B cell (primary cell): ENCODE measurements at regions not wholly inside any gene's neighbourhood (a gene's known extent, or its start where the extent isn't known, plus 50 kb on each side); places are given as distances from the start of the nearest gene placed in this dataset.
"Not testable (repeated sequence)": the region's sequence is repeated elsewhere in the genome, so short reads cannot be mapped to it uniquely, and the experiment has no call there.

ENCODE experiments used
- ATAC-seq: fragments of 200-7000 bp; cut with Tn5 transposase; one replicate; pipeline ENCODE4 v1.10.0; 2021; ENCODE audit warnings: low read depth, mild to moderate bottlenecking, moderate number of reproducible peaks, moderate library complexity
- CTCF ChIA-PET: fragments of 350-600 bp; sonication (Branson Sonifier 250); formaldehyde crosslinking; loops from one replicate; lab custom pipeline; 2021; ENCODE audit warnings: antibody characterized with exemption, inconsistent platforms; lab: Charles Lee
- POLR2A ChIA-PET: fragments of 350-600 bp; sonication (Branson Sonifier 250); formaldehyde crosslinking; loops from one replicate; lab custom pipeline; 2021; ENCODE audit warnings: antibody characterized with exemption; lab: Charles Lee
- DNase-seq: peaks from one replicate; pipeline ENCODE4 v3.0.0; 2013
- H2AFZ ChIP-seq: 2 replicates; pipeline ENCODE4 v1.6.1; 2012; ENCODE audit warnings: mild to moderate bottlenecking, low read depth, low read length; ENCODE audit not compliant: insufficient read depth, poor library complexity, severe bottlenecking
- H3K27ac ChIP-seq, 2 donors: 1 replicate in 1 of 2; 2 replicates in 1 of 2; pipeline ENCODE4 v1.5.1; 2012 to 2013; ENCODE audit warnings: low read length in 2 of 2, mild to moderate bottlenecking in 2 of 2, moderate library complexity in 1 of 2
- H3K27me3 ChIP-seq, 4 experiments: fragments of 200-600 bp in 1 of 4; sonication (generic) in 1 of 4; replicated peaks in 1 of 4; 1 replicate in 2 of 4; 2 replicates in 2 of 4; pipeline versions ENCODE4 v1.6.1 to v1.7.0; 2013 to 2016; ENCODE audit warnings: low read length in 3 of 4, mild to moderate bottlenecking in 2 of 4, mixed read lengths in 1 of 4, moderate library complexity in 1 of 4; ENCODE audit not compliant: insufficient read depth in 4 of 4, control insufficient read depth in 3 of 4; ENCODE audit errors: control extremely low read depth in 1 of 4
- H3K36me3 ChIP-seq, 2 experiments: replicated peaks in 1 of 2; 1 replicate in 1 of 2; 2 replicates in 1 of 2; pipeline versions ENCODE4 v1.6.1 to v1.7.1; 2013; ENCODE audit warnings: low read length in 1 of 2; ENCODE audit not compliant: insufficient read depth in 2 of 2, control insufficient read depth in 1 of 2; ENCODE audit errors: control extremely low read depth in 1 of 2, extremely low read depth in 1 of 2
- H3K4me1 ChIP-seq, 2 donors: fragments of 200-600 bp in 1 of 2; sonication (generic) in 1 of 2; 1 replicate in 1 of 2; 2 replicates in 1 of 2; pipeline versions ENCODE4 v1.5.1 to v1.6.1; 2013 to 2017; ENCODE audit warnings: low read length in 2 of 2; ENCODE audit not compliant: control insufficient read depth in 2 of 2, insufficient read depth in 2 of 2
- H3K4me2 ChIP-seq: replicated peaks from 2 replicates; pipeline ENCODE3; 2012; ENCODE audit warnings: mild to moderate bottlenecking, low read depth, low read length; ENCODE audit not compliant: poor library complexity, severe bottlenecking
- H3K4me3 ChIP-seq, 5 experiments: fragments of 200-600 bp in 1 of 5; sonication (generic) in 1 of 5; 1 replicate in 3 of 5; 2 replicates in 2 of 5; pipeline versions ENCODE4 v1.5.1 to v1.7.0; 2011 to 2016; ENCODE audit warnings: low read length in 4 of 5, mild to moderate bottlenecking in 4 of 5, low read depth in 2 of 5, control low read depth in 1 of 5, moderate library complexity in 1 of 5; ENCODE audit not compliant: insufficient read depth in 1 of 5; ENCODE audit errors: control extremely low read depth in 1 of 5, extremely low read depth in 1 of 5
- H3K79me2 ChIP-seq: fragments of 200-600 bp; sonication (generic); one replicate; pipeline ENCODE4 v1.6.0; 2016; ENCODE audit warnings: low read length; ENCODE audit not compliant: control insufficient read depth, insufficient read depth
- H3K9ac ChIP-seq: fragments of 200-600 bp; sonication (generic); 2 replicates; pipeline ENCODE4 v1.6.1; 2017; ENCODE audit warnings: mild to moderate bottlenecking, low read length, moderate library complexity
- H3K9me3 ChIP-seq, 3 donors: one replicate each; pipeline versions ENCODE4 v1.6.1 to v1.7.1; 2013; ENCODE audit warnings: low read length in 2 of 3; ENCODE audit not compliant: control insufficient read depth in 2 of 3, insufficient read depth in 1 of 3; ENCODE audit errors: control extremely low read depth in 1 of 3
- H4K20me1 ChIP-seq: 2 replicates; pipeline ENCODE4 v1.6.0; 2012; ENCODE audit warnings: mild to moderate bottlenecking, low read length; ENCODE audit not compliant: insufficient read depth, control insufficient read depth, poor library complexity, severe bottlenecking
- H3K27ac Mint-ChIP-seq: one replicate; pipeline ENCODE4 v1.8.0; 2021; ENCODE audit warnings: mixed read lengths
- H3K27me3 Mint-ChIP-seq: one replicate; pipeline ENCODE4 v1.8.0; 2021; ENCODE audit warnings: mixed read lengths
- H3K4me1 Mint-ChIP-seq: one replicate; pipeline ENCODE4 v1.8.0; 2021; ENCODE audit warnings: mixed read lengths
- H3K4me3 Mint-ChIP-seq: one replicate; pipeline ENCODE4 v1.8.0; 2021; ENCODE audit warnings: mixed read lengths
- H3K9me3 Mint-ChIP-seq: one replicate; pipeline ENCODE4 v1.8.0; 2022; ENCODE audit warnings: mixed read lengths; ENCODE audit not compliant: insufficient read depth
- CTCF ChIP-seq: fragments of 200-600 bp; IDR thresholded peaks from one replicate; pipeline ENCODE4 v1.8.0; 2022; ENCODE audit warnings: antibody characterized with exemption, mild to moderate bottlenecking
- EZH2 ChIP-seq: IDR thresholded peaks from 2 replicates; pipeline ENCODE4 v1.6.1; 2012; ENCODE audit warnings: borderline replicate concordance, low read depth, mild to moderate bottlenecking, moderate library complexity, low read length; ENCODE audit not compliant: insufficient read depth, poor library complexity, severe bottlenecking
- WGBS: methylation state at CpG from one replicate; pipeline ENCODE4 v1.1.5; 2013; ENCODE audit warnings: missing lambda C conversion rate; ENCODE audit not compliant: insufficient coverage; 5-methylcytosine and 5-hydroxymethylcytosine counted together
- intact Hi-C: fragments of 100-400 bp; cut with micrococcal nuclease; formaldehyde crosslinking; loops from one replicate; pipeline ENCODE4 v1.10.0; 2022

GRCh38 chr12:113700943-113701342 lies 229.3 kb upstream of the LHX5 start:
- Histone ChIP-seq H3K4me2 (no peak overlapping the region), H3K79me2 (no peaks in the 10 kb centered on the region), H3K9me3 (peaks cover 0 to 9% (median 0%) of the 10 kb centered on the region in 3 donors), H3K36me3 (no peaks in the 10 kb centered on the region), H4K20me1 (no peaks in the 10 kb centered on the region), H3K4me1 (no peaks in the 10 kb centered on the region), H2AFZ (no peak overlapping the region), H3K9ac (no peak overlapping the region), H3K27ac (no peak overlapping the region), H3K4me3 (no peak overlapping the region), H3K27me3 (peaks cover 0 to 10% (median 2%) of the 10 kb centered on the region in 4 experiments)
- no peak for TF ChIP-seq EZH2
- TF ChIP-seq CTCF: no peak
- DNase-seq (no peak), ATAC-seq (no peak)
- WGBS: 45% methylated on average over 4 of the region's 5 CpGs
- no peak overlapping the region for H3K4me3 Mint-ChIP-seq
- intact Hi-C loops: no loop called here
- H3K9me3 Mint-ChIP-seq: no peaks in the 10 kb centered on the region
- H3K27me3 Mint-ChIP-seq: peaks cover 26% of the 10 kb centered on the region
- H3K27ac Mint-ChIP-seq: no peak overlapping the region
- ChIA-PET CTCF (no interaction called here), POLR2A (no interaction called here)
- H3K4me1 Mint-ChIP-seq: no peaks in the 10 kb centered on the region

- H3K4me1 Mint-ChIP-seq, H3K9me3 ChIP-seq, H3K9me3 Mint-ChIP-seq, ATAC-seq, DNase-seq, intact Hi-C loops, H3K27me3 ChIP-seq, H3K79me2 ChIP-seq, H3K9ac ChIP-seq, H3K36me3 ChIP-seq, CTCF ChIA-PET, H3K4me2 ChIP-seq, H3K4me3 ChIP-seq, POLR2A ChIA-PET, H4K20me1 ChIP-seq, H3K27ac ChIP-seq, H2AFZ ChIP-seq, H3K4me1 ChIP-seq, H3K27ac Mint-ChIP-seq, H3K4me3 Mint-ChIP-seq: not testable (repeated sequence)
- H3K27me3 Mint-ChIP-seq: peaks cover 19% of the 10 kb centered on the region
- WGBS: 40% methylated on average over 1 of the region's 3 CpGs
These were observed 228.3 kb upstream of the LHX5 start for GRCh38 chr12:113699984-113700383.
